PC-3 (cell line): ENCODE measurements at regions not wholly inside any gene's neighbourhood (a gene's known extent, or its start where the extent isn't known, plus 50 kb on each side); places are given as distances from the start of the nearest gene placed in this dataset.
"Not testable (repeated sequence)": the region's sequence is repeated elsewhere in the genome, so short reads cannot be mapped to it uniquely, and the experiment has no call there.

Experiments used
- CTCF ChIP-seq: fragments of 300-600 bp; sonication (generic); conservative IDR thresholded peaks from 2 replicates; pipeline ENCODE4 v1.5.1; 2017; ENCODE audit warnings: antibody characterized with exemption, low read depth, mild to moderate bottlenecking, low read length
- EZH2 ChIP-seq: fragments of 300-600 bp; sonication (generic); IDR thresholded peaks from one replicate; pipeline ENCODE4 v1.6.1; 2017; ENCODE audit warnings: antibody characterized with exemption, mild to moderate bottlenecking, low read length; ENCODE audit not compliant: unreplicated experiment

DNA sequence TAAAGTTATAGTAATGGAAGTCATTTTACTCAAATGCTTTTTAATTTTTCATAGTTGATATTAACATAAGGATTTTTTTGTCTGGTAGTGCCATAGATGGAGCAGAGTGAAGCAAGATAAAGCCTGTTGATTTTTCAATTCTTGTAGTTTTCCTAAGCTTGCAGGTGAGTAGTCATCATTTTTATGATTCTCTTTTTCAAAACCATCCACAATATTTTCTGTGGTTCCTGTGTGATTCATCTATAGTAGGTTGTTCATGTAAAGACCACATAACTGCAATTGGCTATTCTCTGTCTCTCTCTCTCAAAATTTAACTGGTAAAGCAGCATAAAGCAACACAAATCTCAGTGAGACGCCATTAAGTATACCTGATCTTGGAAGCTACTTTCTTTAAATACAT lies 711.5 kb downstream of the TTLL7 start:
- not testable (repeated sequence) for TF ChIP-seq CTCF, EZH2
